ENCODE measurements at regions not wholly inside any gene's neighbourhood (a gene's known extent, or its start where the extent isn't known, plus 50 kb on each side); places are given as distances from the start of the nearest gene placed in this dataset.

DNA sequence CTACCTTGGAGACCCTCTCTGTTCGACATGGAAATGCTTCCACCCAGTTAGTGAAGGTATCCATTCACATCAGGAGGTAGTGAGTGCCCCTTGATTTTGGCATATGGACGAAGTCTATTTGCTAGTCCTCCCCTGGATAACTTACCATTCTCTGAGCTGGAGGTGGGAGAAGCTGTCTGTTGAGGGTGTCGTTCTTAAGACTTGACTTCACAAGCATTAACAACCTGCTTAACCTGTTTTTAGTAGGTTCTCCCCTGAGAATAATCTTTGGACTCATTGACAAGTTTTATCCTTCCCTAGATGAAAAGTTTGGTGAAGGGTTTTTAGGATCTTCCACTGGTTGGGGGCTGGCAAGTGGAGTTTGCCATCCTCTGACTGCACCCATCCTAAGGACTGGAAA is 1053.8 kb upstream of the CNTN5 start:
- in situ Hi-C loops (cut with HindIII; ENCODE audit: low sequenced_read_pairs), result no loop called here

DNA sequence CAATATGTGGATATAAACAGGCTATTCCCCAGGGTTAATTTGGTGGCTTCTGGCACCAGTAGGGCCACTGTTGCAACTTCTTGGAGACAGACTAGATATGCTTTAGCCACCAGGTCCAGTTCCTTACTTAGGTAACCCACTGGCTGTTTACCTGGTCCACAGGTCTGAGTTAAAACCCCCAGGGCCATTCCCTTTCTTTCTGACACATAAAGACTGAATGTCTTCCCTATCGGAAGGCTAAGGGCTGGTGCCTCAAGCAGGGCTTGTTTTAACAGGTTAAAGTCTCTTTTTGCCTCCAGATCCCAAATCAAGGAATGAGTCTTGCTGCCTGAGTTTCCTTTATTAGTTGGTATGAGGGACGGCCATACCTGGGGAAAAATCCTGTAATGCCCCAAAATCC is 1052.7 kb upstream of the CNTN5 start:
- in situ Hi-C loops (cut with HindIII; ENCODE audit: low sequenced_read_pairs), result no loop called here

DNA sequence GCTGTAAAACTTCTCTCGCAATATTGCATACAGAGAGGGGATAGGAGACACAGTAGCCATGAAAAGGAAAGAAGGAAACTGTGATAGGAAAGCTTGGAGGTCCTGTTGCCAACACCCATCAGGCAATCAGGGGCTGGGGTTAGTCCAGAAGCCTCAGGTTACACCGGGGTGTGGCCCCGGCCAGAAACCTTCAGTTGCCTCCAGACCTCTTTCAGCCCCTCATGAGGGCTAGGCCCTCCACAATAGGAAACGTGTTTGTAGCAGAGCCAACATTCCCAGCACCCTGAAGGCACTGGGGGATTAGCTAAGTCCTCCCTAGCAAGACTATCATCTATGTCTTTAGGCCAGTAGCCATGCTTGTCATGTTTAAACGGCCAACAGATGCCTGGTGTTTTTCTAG is 1048.0 kb upstream of the CNTN5 start:
- in situ Hi-C loops (cut with HindIII; ENCODE audit: low sequenced_read_pairs), result no loop called here

DNA sequence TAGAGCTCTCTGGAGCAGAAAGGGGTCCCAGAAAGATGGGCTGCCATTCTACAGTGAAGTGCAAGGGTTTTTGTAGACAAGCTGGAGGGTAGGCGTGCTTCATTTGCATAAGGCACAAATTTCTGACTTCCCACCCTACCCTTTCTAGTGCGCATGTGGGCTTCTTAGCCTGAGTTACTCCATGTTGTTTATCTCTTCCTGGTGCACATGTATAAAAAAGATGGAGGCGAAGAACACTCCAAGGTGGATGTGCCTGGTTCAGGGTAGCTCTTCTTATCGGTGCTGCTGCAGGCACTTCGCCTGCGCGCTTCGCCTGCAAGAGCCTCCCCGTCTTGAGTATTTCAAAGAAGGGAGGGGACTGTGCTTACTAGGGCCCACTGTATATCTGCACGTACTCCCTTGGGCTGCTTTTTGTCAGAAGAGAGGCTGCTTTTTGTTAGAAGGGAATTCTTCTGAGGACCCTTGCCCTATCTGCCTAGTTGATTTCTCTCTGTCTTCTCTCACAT is 1047.3 kb upstream of the CNTN5 start:
- in situ Hi-C loops (cut with HindIII; ENCODE audit: low sequenced_read_pairs), result no loop called here

DNA sequence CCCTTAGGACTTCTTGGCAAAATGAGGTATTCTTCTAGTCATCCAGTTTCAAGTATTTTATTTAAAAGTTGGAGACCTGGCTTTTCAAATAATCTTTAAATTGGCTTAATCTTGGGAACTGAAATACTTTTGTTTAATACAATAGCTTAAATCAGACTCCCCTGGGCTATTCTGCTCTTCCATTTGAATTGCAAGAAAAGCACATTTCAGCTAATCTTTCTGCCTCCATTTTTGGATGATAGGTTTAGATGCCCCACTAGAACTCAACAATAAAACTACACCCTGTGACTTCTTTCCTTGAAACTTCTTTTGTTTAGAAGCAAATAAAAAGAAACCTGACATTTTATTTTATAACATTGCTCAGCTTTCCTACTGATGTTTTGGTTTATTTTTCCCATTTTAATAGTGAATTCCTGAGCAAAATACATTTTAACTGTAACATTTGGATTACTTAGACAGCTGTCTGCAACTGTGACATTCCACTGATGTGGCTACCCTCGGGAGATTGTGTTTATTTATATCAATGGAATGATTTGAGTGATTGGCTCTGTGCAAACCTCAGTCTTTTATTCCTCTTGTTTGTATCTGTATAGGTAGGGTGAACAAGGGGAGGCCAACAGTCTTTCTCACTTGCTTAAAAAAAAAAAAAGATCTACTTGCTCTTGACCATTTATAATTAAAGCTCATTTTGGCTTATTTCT is 1045.8 kb upstream of the CNTN5 start:
- in situ Hi-C loops (cut with HindIII; ENCODE audit: low sequenced_read_pairs), result no loop called here

DNA sequence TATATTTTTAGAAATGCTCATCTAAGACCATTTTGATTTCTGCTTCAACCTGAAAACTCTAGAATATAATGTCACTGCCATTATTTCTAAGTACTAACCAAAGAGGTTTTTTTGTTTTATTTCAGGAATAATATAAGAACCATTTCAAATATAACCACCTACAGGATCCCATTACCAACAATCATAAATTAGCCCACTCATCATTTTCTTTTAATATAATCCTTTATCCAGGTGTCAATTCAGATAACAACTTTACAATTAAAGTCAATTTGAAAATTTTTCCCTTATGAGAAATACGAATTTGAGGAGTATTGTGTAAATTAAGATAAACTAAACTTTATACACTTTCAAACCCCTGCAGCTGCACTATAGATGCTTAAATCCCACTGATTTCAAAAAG is 1043.0 kb upstream of the CNTN5 start:
- in situ Hi-C loops (cut with HindIII; ENCODE audit: low sequenced_read_pairs), result no loop called here

DNA sequence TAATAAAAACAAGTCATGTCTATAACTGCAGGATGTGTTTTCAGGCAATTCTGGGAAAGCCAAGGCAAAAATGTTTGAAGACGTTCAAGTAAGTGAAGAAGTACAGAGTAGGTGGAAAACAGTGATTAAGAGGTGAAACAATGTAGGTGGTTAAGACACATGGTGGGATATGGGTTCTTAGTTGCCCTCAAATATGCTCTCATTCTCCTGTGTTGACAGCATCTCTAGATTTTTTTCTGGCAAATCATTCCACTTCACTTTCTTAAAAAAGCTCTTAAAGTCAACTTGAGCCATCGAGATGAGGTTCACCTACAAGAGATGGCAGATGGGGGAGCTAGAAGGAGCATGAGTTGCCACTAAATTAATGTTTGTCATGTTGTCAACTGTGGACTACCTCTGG is 1041.0 kb upstream of the CNTN5 start:
- in situ Hi-C loops (cut with HindIII; ENCODE audit: low sequenced_read_pairs), result no loop called here

DNA sequence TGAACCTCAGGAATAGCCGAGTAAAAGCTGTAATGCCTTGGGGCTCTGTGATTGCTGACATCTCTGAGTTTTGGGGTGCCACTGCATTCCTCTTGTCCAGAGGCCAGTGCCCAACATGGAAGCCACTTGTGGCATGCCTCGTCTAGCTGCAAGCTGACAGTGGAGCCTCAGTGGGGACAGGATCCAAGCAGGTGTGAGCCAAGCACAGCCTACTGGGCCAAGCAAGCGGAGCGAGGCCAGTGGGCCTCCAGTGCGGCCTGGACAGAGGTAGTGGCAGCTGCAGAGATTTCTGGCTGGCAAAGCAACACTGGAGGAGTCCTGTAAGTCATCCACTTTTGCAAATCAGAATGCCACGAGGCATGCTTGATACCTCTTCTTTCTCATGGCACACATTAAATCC is 1038.2 kb upstream of the CNTN5 start:
- in situ Hi-C loops (cut with HindIII; ENCODE audit: low sequenced_read_pairs), result no loop called here

DNA sequence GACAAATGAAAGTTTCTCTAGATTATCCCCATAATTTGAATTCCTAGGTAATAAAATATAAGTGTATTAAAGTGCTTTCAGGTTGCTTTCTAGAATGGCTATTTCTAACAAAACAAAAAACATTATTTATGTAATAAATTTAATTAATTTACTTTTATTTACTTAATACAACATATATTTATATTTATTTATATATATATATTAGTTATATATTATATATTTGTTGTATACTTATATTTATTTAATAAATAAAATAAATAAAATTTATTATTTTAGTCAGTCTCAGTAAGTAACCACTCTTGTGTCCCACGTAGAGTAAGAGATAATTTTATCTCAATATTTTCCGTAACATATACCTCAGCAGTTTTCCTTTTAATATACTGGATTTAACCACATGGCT is 1031.6 kb upstream of the CNTN5 start:
- in situ Hi-C loops (cut with HindIII; ENCODE audit: low sequenced_read_pairs), result no loop called here

DNA sequence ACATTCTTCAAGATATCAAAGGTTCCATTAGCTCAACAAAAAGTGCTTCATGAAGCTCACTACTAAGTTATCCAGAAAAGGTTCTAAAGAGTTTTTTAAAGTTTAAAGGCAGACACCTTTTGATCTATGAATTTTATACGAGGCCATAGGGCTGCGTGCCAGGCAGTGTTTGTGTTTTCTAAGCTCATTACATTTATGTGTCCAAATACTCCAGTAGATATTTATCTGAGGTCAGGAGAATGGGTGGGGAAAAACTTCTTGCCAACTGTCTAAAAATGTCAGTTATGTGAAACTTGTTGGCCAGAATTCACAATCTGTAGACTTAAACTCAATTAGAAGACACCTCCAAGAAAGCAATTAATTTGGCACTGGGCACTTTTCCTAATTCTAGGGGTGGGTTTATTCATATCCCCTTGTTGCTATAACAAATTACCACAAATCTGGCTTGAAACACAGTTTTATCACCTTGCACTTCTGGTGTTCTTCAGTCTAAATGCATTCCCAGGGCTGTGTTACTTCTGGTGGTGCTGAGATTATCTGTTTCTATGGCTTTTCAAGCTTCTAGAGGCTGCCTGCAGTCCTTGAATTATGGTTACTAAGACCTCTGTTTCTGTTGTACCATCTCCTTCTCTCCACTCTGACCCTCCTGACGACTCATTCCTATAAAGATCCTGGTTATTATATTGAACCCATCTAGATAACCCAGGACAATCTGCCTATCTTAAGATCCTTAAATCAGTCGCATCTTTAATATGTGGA is 1030.4 kb upstream of the CNTN5 start:
- in situ Hi-C loops (cut with HindIII; ENCODE audit: low sequenced_read_pairs), result no loop called here

DNA sequence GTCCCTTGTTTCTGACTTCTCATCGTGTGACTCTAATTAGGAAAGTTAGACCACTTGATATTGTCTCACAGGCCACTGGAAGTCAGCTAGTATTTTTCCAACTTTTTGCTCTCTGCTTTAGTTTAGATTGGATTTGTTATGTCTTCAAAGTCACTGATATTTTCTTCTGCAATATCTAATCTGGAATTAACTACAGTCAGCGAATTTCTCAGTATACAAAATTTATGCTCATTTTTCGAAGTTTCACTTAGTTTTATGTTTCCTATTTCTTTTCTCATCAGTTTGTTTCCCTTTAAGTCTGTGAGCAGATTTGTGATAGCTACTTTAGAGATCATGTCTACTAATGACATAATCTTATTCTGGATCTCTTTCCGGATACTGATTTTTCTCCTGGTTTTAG is 1027.2 kb upstream of the CNTN5 start:
- in situ Hi-C loops (cut with HindIII; ENCODE audit: low sequenced_read_pairs), result no loop called here

DNA sequence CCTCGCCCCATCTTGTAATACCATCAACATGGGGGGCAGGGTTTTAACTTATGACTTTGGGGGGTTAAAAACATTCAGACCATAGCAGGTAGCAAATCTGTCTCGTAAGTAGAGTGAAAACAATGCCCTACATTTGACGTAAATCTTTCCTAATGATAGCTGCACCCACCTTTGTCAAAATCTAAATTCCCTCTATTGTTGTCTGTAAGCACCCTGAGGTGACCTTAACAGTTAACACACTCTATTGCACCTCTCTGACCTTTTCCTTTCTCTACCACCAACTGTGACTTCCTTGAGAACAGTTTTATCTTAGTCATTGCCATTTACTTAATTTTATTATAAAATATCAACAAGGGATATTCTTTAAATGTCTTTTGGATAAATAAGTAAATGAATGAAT is 1024.9 kb upstream of the CNTN5 start:
- in situ Hi-C loops (cut with HindIII; ENCODE audit: low sequenced_read_pairs), result no loop called here

DNA sequence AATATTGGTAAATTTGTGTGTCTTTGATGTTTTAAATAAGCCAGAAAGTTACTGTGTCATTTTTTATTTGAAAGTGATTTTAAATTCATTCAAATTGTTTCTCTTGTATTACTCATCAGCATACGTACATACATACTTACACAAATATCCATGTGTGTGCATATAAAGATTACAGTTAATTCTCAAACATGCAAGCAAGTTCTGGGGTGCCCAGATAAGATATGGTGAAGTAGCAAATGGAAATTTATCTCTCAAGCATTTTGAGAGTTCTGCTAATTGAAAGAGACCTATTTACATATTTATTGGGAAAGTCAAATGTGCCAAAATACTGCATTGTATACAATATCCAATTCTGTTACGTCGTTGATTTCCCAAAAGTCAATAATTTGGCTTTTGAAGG is 1024.0 kb upstream of the CNTN5 start:
- in situ Hi-C loops (cut with HindIII; ENCODE audit: low sequenced_read_pairs), result no loop called here

DNA sequence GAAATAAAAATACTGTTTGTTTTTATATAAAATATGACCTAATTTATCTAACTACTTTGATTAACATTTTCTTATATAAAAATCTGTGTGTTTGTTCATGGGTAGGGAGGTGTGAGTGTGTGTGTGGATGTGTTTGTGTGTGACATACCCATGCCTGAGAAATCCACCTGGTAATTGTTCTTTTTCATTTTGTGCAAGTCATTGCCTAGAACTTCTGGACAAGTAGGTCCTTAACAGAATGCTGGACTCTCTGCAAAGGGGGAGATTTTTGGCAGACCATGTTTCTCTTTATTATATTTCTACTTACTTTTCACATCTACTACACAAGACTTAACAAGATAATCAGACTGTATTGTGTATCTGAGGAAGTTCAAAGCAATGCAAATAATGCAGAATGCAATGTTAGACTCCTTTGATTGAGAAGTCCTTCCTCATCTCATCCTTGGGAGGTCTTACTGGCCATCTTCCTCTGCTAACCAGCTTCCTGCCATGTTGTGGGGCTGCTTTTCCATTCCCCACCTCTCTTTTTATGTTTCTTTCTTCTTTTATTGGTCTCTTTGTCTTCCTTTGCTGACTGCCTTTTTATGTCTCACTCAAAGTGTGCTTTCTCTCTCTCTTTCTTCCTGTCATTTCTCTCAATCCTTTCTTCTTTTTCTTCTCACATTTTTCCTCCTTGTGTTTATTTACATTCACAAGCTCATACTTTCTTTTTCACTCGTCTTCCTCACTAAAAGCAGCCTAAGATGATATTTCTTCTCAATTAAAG is 1017.0 kb upstream of the CNTN5 start:
- in situ Hi-C loops (cut with HindIII; ENCODE audit: low sequenced_read_pairs), result no loop called here

DNA sequence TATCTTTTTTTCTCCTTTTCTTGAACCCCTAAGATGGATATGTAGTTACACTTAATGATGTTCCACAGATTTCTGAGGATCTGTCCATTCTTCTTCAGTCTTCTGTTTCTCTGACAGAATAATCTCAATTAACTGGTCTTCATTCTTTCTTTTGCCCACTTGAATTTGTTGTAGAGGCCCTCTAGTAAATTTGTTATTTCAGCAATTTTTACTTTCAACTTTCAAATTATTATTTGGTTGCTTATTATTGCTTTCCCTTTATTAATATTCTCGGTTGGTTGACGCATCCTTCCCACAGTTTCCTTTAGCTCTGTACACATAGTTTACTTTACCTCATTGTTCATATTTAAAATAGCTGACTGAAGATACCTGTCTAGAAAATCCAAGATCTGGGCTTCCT is 1013.7 kb upstream of the CNTN5 start:
- in situ Hi-C loops (cut with HindIII; ENCODE audit: low sequenced_read_pairs), result no loop called here

DNA sequence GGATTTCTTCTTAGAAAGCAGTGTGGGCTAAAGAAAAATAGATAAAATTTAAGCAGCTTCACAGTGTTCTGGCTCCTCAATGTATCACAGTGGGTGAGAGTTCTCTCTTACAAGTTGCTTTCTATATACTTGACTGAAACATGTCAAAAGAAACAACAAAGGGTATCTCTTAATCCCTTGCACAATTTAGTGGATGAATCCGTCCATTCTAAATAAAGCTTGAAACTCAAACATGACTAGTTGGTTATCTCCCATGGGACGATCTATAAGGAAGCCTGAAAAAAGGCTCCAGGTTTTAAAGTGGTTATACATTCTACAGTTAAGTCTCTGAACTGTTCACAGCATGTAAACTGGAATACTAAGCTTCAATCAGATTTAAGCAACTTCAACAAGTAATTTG is 993.1 kb upstream of the CNTN5 start:
- in situ Hi-C loops (cut with HindIII; ENCODE audit: low sequenced_read_pairs), result no loop called here

DNA sequence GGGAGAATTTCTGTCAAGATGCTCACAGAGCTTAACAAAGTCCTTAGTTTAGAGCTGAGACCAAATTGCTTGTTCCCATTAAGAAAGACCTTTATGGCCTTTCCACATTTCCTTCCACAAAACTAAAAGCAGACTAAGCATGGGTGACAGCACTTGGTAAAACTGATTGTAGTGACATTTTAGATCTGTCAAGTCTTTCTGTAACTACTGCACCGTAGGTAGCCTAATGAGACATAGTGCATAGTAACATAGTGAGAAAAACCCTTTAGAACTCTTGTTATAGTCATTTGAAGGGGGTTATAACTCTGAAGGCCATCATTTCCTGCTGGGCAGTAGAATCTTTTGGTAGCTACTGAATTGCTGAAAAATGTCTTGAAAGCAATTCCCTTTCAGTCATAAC is 990.9 kb upstream of the CNTN5 start:
- in situ Hi-C loops (cut with HindIII; ENCODE audit: low sequenced_read_pairs), result no loop called here

DNA sequence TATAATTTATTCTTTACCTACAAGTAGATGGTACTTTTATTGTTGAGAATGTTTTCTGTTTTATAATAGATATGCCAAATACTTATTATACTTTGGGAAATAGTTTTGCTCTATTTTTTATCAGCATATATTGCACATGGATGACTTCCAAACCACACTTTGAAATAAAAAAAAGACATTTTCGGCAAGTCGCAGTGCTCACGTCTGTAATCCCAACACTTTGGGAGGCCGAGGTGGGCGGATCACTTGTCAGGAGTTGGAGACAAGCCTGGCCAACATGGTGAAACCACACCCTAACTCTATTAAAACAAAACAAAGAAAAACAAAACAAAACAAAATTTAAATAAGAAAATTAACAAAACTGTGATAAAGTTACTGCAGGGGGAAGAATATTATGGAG is 983.9 kb upstream of the CNTN5 start:
- in situ Hi-C loops (cut with HindIII; ENCODE audit: low sequenced_read_pairs), result no loop called here

DNA sequence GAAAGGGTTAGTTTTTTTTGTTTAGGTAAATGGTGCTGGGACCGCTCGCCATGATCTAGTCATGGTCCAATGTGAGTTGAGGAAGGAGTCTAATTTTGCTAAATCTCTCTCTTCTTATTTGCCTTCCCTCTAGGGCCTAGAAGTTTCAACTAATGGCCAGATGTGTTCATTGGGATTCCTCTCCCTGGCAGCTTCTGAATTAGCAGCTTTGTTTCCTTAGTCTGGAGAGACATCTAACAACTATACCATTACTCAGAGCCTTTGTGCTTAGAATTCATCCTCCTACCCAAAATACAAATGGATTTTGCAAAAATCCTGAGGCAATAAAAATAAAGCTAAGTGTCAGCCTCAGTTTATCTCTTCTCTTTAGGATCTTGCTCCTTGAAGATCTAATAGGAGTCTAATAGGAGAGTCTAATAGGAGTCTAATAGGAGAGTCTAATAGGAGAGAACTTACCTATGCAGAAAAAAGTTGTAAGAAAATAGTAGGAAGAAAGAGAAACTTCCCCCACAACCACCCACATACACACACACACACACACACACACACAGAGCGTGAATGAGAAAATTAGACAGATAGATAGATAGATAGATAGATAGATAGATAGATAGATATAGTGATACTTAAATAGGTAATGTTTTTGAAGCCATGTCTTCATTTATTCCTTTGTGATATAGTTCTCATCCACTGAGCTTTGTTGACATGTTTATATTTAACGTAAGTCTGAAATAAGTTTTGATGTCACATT is 980.5 kb upstream of the CNTN5 start:
- in situ Hi-C loops (cut with HindIII; ENCODE audit: low sequenced_read_pairs), result no loop called here

DNA sequence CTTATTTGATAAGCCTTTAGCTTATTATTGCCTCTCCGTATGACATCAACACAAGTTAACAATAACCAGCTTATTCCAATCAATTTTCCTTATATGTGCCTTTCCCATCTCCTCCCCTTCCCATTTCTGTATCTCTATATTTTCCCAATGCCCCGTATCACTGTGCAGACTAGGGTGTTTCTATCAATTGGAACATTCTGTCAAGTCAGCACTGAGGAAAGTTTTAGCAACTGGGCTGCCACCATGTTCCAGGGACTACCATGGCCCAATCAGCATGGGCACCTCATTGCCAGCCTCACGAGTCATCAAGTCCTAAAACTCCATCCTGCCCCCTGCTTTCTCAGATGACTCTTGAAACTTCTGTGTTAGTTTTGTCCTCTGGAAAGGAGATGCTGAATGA is 973.1 kb upstream of the CNTN5 start:
- in situ Hi-C loops (cut with HindIII; ENCODE audit: low sequenced_read_pairs), result no loop called here

DNA sequence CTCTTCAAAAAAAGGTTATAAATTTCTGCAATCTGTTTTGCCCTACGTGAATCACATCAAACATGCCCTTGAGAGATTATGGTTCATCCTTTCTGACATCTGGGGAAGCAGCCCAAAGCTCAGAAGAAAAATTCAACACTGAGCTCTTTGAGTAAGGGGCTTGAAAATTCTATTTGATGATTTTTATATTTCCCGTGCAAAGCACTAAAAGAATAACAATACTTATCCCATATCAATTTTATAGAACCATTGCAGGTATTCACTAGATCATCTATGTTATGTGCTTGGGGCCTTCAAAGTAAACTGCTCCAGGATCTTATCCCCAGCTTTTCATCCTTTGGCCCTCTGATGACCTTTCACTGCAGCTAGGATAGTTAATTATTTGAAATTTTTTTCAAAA is 966.9 kb upstream of the CNTN5 start:
- in situ Hi-C loops (cut with HindIII; ENCODE audit: low sequenced_read_pairs), result no loop called here

Measured in DLD1 (cell line).